MM.1S (cell line): ENCODE measurements at regions not wholly inside any gene's neighbourhood (a gene's known extent, or its start where the extent isn't known, plus 50 kb on each side); places are given as distances from the start of the nearest gene placed in this dataset.

ENCODE experiments used
- DNase-seq: peaks from one replicate; pipeline ENCODE4 v3.0.0-alpha.2; 2015
- H2AFZ ChIP-seq: fragments of 300-600 bp; sonication (generic); 2 replicates; pipeline ENCODE4 v1.6.0; 2016; ENCODE audit warnings: antibody characterized with exemption, low read length
- H3F3A ChIP-seq: fragments of 300-600 bp; sonication (generic); 2 replicates; pipeline ENCODE4 v1.6.1; 2016; ENCODE audit warnings: mild to moderate bottlenecking, antibody characterized with exemption, low read length, moderate library complexity, mixed read lengths; ENCODE audit not compliant: insufficient read depth
- H3K27ac ChIP-seq: fragments of 300-600 bp; sonication (generic); 2 replicates; pipeline ENCODE4 v1.5.1; 2016; ENCODE audit warnings: mild to moderate bottlenecking, low read length
- H3K27me3 ChIP-seq: fragments of 300-600 bp; sonication (generic); replicated peaks from 2 replicates; pipeline ENCODE4 v1.6.0; 2016; ENCODE audit warnings: low read length; ENCODE audit not compliant: insufficient read depth
- H3K36me3 ChIP-seq: fragments of 300-600 bp; sonication (generic); replicated peaks from 2 replicates; pipeline ENCODE4 v1.6.1; 2016; ENCODE audit warnings: mild to moderate bottlenecking, low read length, mixed read lengths; ENCODE audit not compliant: insufficient read depth
- H3K4me1 ChIP-seq: fragments of 300-600 bp; sonication (generic); 2 replicates; pipeline ENCODE4 v1.6.1; 2016; ENCODE audit warnings: low read length, mixed read lengths
- H3K4me2 ChIP-seq: fragments of 300-600 bp; sonication (generic); 2 replicates; pipeline ENCODE4 v1.6.0; 2016; ENCODE audit warnings: low read depth, low read length
- H3K4me3 ChIP-seq: fragments of 300-600 bp; sonication (generic); 2 replicates; pipeline ENCODE4 v1.5.1; 2016; ENCODE audit warnings: low read length, mixed read lengths
- H3K79me2 ChIP-seq: fragments of 300-600 bp; sonication (generic); 2 replicates; pipeline ENCODE4 v1.6.1; 2016; ENCODE audit warnings: mixed run types, low read length, mixed read lengths
- H3K9ac ChIP-seq: fragments of 300-600 bp; sonication (generic); 2 replicates; pipeline ENCODE4 v1.6.1; 2016; ENCODE audit warnings: low read length, mixed read lengths
- H3K9me2 ChIP-seq: fragments of 300-600 bp; sonication (generic); replicated peaks from 2 replicates; pipeline ENCODE4 v1.6.1; 2016; ENCODE audit warnings: mild to moderate bottlenecking, low read length, mixed read lengths; ENCODE audit not compliant: insufficient read depth
- H3K9me3 ChIP-seq: fragments of 300-600 bp; sonication (generic); replicated peaks from 2 replicates; pipeline ENCODE4 v1.6.1; 2016; ENCODE audit warnings: mild to moderate bottlenecking, low read length, mixed read lengths; ENCODE audit not compliant: insufficient read depth
- H4K20me1 ChIP-seq: fragments of 300-600 bp; sonication (generic); 2 replicates; pipeline ENCODE4 v1.6.1; 2016; ENCODE audit warnings: mild to moderate bottlenecking, low read length, moderate library complexity, mixed read lengths; ENCODE audit not compliant: insufficient read depth
- CTCF ChIP-seq: fragments of 300-600 bp; sonication (generic); IDR thresholded peaks from 2 replicates; pipeline ENCODE4 v1.5.1; 2016; ENCODE audit warnings: antibody characterized with exemption, low read length, mixed read lengths
- EZH2 ChIP-seq: fragments of 300-600 bp; sonication (generic); optimal IDR thresholded peaks from 2 replicates; pipeline ENCODE3; 2017; ENCODE audit warnings: low read depth, mild to moderate bottlenecking, antibody characterized with exemption, low read length, mixed read lengths
- EZH2phosphoT487 ChIP-seq: fragments of 300-600 bp; sonication (generic); IDR thresholded peaks from 2 replicates; pipeline ENCODE4 v1.6.1; 2018; ENCODE audit warnings: antibody characterized with exemption, low read length

DNA sequence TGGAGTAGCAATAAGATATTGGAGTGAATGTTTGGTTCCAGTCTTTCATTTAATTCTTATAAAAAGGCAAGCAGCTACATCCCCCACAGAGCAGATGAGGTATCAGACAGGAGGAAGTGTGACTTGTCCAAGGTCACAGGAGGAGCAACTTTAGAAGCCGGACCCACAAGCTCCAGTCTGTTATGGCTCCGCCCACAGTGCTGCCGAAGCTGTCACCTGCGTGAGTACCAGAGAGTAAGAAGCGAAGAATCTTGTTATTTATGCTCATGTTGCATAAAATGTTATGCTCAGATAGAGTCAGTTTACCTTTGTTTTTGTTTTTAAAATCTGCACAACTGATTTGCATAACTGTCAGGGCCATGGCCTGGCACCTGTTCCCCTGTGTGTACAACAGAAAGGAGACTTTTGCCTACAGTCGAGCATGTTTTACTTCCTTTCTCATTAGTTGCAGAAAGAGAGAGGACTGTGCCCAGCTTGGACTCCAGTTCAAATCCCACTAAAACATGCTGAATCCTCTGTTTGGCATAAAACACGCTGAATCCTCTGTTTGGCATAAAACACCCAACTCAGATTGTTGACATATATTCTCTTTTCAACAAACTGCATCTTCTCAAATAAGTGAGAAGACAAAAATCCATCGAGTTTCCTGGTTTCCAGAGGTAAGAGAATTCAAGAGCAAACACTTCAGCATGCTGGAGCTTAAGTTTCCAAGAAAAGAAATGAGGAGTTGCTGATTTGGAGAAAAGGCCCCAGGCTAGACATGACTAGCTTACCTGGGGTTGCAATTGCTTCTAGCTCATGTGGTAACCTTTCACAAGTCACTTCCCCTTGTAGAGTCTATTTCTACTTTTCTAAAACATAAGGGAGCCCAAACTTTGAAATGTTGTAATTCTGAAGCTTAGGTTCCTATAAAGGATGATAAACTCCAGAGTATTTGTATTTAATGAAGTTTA is 409.8 kb upstream of the ZMIZ1 start:
- Histone ChIP-seq H3K27me3 (no peaks in the 10 kb centered on the region), H3K79me2 (no peaks in the 10 kb centered on the region), H3F3A (peaks cover 16% of the 10 kb centered on the region), H3K9me3 (no peaks in the 10 kb centered on the region), H4K20me1 (no peaks in the 10 kb centered on the region), H3K4me1 (peaks cover 20% of the 10 kb centered on the region), H3K36me3 (no peaks in the 10 kb centered on the region), H3K9me2 (no peaks in the 10 kb centered on the region), H2AFZ (peak overlapping the region; percentile 47), H3K27ac (peak overlapping the region; percentile 47; the same call in 1 of the 2 replicates), H3K9ac (peak overlapping the region; percentile 5; the same call in 1 of the 2 replicates), H3K4me3 (peak overlapping the region; percentile 15; the same call in 1 of the 2 replicates), H3K4me2 (peak overlapping the region; percentile 62)
- TF ChIP-seq EZH2phosphoT487 (no peak), CTCF (no peak), EZH2 (no peak)
- DNase-seq, result peak; percentile 86

DNA sequence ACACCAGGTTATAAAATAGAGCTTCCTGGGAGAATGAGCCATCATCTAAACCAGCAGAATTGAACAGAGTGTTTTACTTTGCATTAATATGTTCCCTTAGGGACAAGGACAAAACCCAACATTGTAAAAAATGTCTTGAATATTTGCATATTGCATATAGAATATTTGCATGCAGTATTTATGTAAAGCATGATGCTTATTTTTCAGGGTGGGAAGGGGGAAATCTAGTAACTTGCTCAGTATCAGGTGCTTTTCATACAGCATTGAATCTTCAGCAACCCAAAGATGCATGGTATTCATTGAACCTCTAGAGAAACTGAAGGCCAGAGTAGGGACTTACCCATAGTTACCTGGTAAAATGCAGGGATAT is 409.2 kb upstream of the ZMIZ1 start:
- no peak for DNase-seq
- no peak overlapping the region for H3K9ac ChIP-seq
- H3K79me2 ChIP-seq, result no peaks in the 10 kb centered on the region
- H3K4me3 ChIP-seq, result no peak overlapping the region
- no peaks in the 10 kb centered on the region for H4K20me1 ChIP-seq
- no peak for TF ChIP-seq EZH2
- TF ChIP-seq CTCF, result no peak
- no peak for TF ChIP-seq EZH2phosphoT487
- peak overlapping the region; percentile 62 for H3K4me2 ChIP-seq
- H3K27ac ChIP-seq, result peak overlapping the region; percentile 47; the same call in 1 of the 2 replicates
- H2AFZ ChIP-seq, result peak overlapping the region; percentile 47; the same call in 1 of the 2 replicates
- H3F3A ChIP-seq, result peaks cover 16% of the 10 kb centered on the region
- no peaks in the 10 kb centered on the region for H3K27me3 ChIP-seq
- H3K36me3 ChIP-seq, result no peaks in the 10 kb centered on the region
- peaks cover 20% of the 10 kb centered on the region for H3K4me1 ChIP-seq
- no peaks in the 10 kb centered on the region for H3K9me3 ChIP-seq
- no peaks in the 10 kb centered on the region for H3K9me2 ChIP-seq

- no peaks in the 10 kb centered on the region for H3K9me3 ChIP-seq
- H3K4me1 ChIP-seq, result peaks cover 20% of the 10 kb centered on the region
- no peak for DNase-seq
- no peak for TF ChIP-seq EZH2
- no peak overlapping the region for H3K4me3 ChIP-seq
- H3K79me2 ChIP-seq, result no peaks in the 10 kb centered on the region
- H3K27me3 ChIP-seq, result no peaks in the 10 kb centered on the region
- H3K27ac ChIP-seq, result no peak overlapping the region
- H3K9me2 ChIP-seq, result no peaks in the 10 kb centered on the region
- H3K9ac ChIP-seq, result no peak overlapping the region
- no peak overlapping the region for H2AFZ ChIP-seq
- H3F3A ChIP-seq, result peaks cover 16% of the 10 kb centered on the region
- H3K36me3 ChIP-seq, result no peaks in the 10 kb centered on the region
- H4K20me1 ChIP-seq, result no peaks in the 10 kb centered on the region
- no peak overlapping the region for H3K4me2 ChIP-seq
Measured at GRCh38 chr10:78660446-78661106, 408.2 kb upstream of the ZMIZ1 start.
